ENCODE measurements at regions not wholly inside any gene's neighbourhood (a gene's known extent, or its start where the extent isn't known, plus 50 kb on each side); places are given as distances from the start of the nearest gene placed in this dataset.

DNA sequence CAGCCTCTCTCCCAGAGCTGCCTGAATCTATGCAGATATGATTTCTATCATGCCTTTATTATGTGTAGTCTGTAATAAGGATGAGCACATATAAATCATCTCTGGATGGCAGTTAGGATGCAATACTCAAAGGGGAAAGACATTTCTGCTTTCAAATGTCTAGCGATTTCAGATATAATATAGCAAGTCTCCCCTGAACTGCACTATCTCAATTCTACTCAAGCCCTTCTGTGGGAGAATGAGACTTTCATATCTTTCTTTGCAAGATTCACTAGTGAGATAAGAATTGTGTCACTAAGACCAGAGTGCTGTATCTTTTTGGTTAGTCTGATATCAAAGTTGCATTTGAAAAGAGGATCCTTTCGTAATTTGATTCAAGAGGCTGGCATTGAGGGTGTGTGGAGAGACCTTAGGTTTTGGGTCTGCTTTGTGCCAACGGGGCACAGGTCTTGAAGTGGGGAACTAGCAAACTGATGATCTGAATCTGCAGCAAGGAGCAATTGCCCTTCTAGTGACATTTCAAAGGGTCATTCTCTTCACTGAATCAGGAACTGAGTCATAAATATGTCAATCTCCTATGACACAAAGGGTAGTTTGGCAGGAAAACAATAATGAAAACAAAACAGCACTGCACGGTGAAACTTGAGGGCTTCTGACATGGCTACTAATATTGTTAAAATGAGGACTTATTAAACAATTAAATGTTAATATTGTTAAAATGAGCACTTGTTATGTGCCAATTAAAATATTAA, 305.5 kb upstream of the CLINT1 start:
- no peaks in the 10 kb centered on the region for H3K36me3 Mint-ChIP-seq
- no peak overlapping the region for H3K27ac ChIP-seq (ENCODE audit: low read length)
- WGBS (ENCODE audit: insufficient coverage): 65% methylated on average over 2 of the region's 4 CpGs
- intact Hi-C loops (cut with micrococcal nuclease): no loop called here
- DNase-seq (no peak), ATAC-seq (no peak)
- no peaks in the 10 kb centered on the region for H3K27me3 ChIP-seq (ENCODE audit: control insufficient read depth, insufficient read depth, low read length)
- H3K9me3 Mint-ChIP-seq: no peaks in the 10 kb centered on the region
- no peak overlapping the region for H3K4me3 ChIP-seq (ENCODE audit: low read length)
- peaks cover 5 to 19% of the 10 kb centered on the region in 2 donors for H3K27me3 Mint-ChIP-seq (ENCODE audit: low read depth in 2 of 2)
- no peak overlapping the region for H3K4me3 Mint-ChIP-seq
- no peaks in the 10 kb centered on the region for H3K36me3 ChIP-seq (ENCODE audit: control insufficient read depth, insufficient read depth, low read length)
- no peak overlapping the region for H3K27ac Mint-ChIP-seq
- H3K4me1 Mint-ChIP-seq: no peaks in the 10 kb centered on the region
- no peaks in the 10 kb centered on the region for H3K9me3 ChIP-seq (ENCODE audit: control insufficient read depth, insufficient read depth, low read length)
- TF ChIP-seq, protein P1, sequence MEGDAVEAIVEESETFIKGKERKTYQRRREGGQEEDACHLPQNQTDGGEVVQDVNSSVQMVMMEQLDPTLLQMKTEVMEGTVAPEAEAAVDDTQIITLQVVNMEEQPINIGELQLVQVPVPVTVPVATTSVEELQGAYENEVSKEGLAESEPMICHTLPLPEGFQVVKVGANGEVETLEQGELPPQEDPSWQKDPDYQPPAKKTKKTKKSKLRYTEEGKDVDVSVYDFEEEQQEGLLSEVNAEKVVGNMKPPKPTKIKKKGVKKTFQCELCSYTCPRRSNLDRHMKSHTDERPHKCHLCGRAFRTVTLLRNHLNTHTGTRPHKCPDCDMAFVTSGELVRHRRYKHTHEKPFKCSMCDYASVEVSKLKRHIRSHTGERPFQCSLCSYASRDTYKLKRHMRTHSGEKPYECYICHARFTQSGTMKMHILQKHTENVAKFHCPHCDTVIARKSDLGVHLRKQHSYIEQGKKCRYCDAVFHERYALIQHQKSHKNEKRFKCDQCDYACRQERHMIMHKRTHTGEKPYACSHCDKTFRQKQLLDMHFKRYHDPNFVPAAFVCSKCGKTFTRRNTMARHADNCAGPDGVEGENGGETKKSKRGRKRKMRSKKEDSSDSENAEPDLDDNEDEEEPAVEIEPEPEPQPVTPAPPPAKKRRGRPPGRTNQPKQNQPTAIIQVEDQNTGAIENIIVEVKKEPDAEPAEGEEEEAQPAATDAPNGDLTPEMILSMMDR (IDR thresholded peaks at IDR 0.05): no peak
- H3K4me1 ChIP-seq (ENCODE audit: control insufficient read depth, insufficient read depth, low read length): no peaks in the 10 kb centered on the region

DNA sequence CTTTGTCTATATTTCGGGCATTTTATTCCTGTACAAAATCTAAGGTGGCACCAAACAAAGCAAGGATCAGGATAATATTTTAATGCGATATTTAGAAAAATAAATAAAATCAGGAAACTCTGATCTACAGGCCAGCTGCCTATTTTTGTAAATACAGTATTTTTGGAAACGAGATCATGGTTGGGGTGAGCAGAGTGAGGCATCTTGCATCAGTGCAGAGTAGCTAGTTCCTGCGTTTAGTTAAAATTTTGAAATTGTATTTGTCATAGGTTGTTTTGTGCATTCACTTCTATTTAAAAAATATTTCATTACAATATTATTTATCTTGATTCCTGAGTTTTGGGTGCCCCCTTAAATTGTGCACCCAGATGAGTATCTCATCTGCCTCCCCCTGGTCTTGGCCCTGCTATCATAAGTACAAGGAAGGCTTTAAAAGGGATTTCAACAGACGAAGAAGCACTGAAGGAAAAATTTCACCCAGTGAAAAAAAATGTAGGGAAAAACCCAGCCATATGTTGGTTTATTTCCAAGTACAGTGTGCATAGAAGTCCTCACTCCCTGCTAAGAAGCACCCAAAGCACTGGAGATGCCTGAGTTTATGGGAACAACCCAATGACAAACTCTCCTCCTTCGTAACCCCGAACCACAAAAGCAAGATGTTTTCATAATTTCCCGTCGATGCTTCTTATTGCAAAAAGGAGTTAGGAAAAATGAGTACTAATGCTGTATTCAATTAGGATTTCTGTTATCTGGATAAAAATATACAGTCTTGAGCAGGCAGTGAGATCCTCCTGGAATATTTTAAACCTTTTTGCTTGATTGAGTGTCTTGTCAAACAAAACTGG, 304.7 kb upstream of the CLINT1 start:
- TF ChIP-seq, protein P1 (IDR thresholded peaks at IDR 0.05): no peak
- H3K4me1 Mint-ChIP-seq: no peaks in the 10 kb centered on the region
- H3K9me3 Mint-ChIP-seq: no peaks in the 10 kb centered on the region
- intact Hi-C loops (cut with micrococcal nuclease): no loop called here
- no peak overlapping the region for H3K27ac Mint-ChIP-seq
- no peak for DNase-seq
- Histone ChIP-seq H3K9me3 (ENCODE audit: control insufficient read depth, insufficient read depth, low read length) (no peaks in the 10 kb centered on the region), H3K27ac (ENCODE audit: low read length) (no peak overlapping the region), H3K4me1 (ENCODE audit: control insufficient read depth, insufficient read depth, low read length) (no peaks in the 10 kb centered on the region), H3K4me3 (ENCODE audit: low read length) (no peak overlapping the region), H3K27me3 (ENCODE audit: control insufficient read depth, insufficient read depth, low read length) (no peaks in the 10 kb centered on the region), H3K36me3 (ENCODE audit: control insufficient read depth, insufficient read depth, low read length) (no peaks in the 10 kb centered on the region)
- H3K27me3 Mint-ChIP-seq (ENCODE audit: low read depth in 2 of 2): peaks cover 5 to 19% of the 10 kb centered on the region in 2 donors
- H3K4me3 Mint-ChIP-seq: no peak overlapping the region
- WGBS (ENCODE audit: insufficient coverage): 87% methylated on average over 6 of the region's 9 CpGs
- ATAC-seq: no peak
- H3K36me3 Mint-ChIP-seq: no peaks in the 10 kb centered on the region

DNA sequence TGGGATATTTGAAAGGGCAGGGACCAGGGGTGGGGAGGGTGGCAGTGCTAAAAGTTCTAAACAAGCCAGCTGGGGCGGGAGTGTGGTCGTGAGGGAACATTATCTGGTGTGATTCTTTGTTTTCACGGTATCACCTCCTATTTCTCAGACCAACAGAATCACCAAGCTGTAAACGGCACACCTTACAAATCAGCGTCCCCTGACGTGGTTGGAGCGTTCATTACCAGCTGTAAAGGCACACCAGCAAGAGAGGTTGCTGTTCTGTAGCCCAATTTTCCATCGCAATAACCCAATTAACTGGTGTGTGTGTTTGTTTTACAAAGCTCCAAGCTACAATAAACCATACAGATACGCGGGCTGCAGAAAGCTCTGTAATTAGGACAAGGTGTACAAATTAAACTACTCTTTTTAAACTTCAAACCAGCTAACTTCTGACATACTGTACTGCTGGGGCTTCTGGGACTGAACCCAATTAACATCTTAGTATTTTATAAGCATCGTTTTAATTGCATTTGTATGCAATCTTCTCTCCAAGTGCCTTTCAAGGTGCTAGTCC, 303.6 kb upstream of the CLINT1 start:
- no peaks in the 10 kb centered on the region for H3K4me1 Mint-ChIP-seq
- H3K27me3 Mint-ChIP-seq (ENCODE audit: low read depth in 2 of 2): peaks cover 5 to 19% of the 10 kb centered on the region in 2 donors
- WGBS (ENCODE audit: insufficient coverage): 94% methylated on average over 10 of the region's 11 CpGs
- H3K4me3 Mint-ChIP-seq: no peak overlapping the region
- Histone ChIP-seq H3K36me3 (ENCODE audit: control insufficient read depth, insufficient read depth, low read length) (no peaks in the 10 kb centered on the region), H3K4me3 (ENCODE audit: low read length) (no peak overlapping the region), H3K27ac (ENCODE audit: low read length) (no peak overlapping the region), H3K4me1 (ENCODE audit: control insufficient read depth, insufficient read depth, low read length) (no peaks in the 10 kb centered on the region), H3K27me3 (ENCODE audit: control insufficient read depth, insufficient read depth, low read length) (no peaks in the 10 kb centered on the region), H3K9me3 (ENCODE audit: control insufficient read depth, insufficient read depth, low read length) (no peaks in the 10 kb centered on the region)
- no peak overlapping the region for H3K27ac Mint-ChIP-seq
- TF ChIP-seq, protein P1 (IDR thresholded peaks at IDR 0.05): no peak
- DNase-seq (no peak), ATAC-seq (no peak)
- intact Hi-C loops (cut with micrococcal nuclease): no loop called here
- H3K9me3 Mint-ChIP-seq: no peaks in the 10 kb centered on the region
- no peaks in the 10 kb centered on the region for H3K36me3 Mint-ChIP-seq

Data from natural killer cell (primary cell).